GM18873 (cell line): ENCODE measurements at regions not wholly inside any gene's neighbourhood (a gene's known extent, or its start where the extent isn't known, plus 50 kb on each side); places are given as distances from the start of the nearest gene placed in this dataset.
"Not testable (repeated sequence)": the region's sequence is repeated elsewhere in the genome, so short reads cannot be mapped to it uniquely, and the experiment has no call there.

Source experiments
- ATAC-seq: cut with Tn5 transposase; IDR thresholded peaks from one replicate; pipeline ENCODE4 v1.9.1; 2021; ENCODE audit warnings: mild to moderate bottlenecking, moderate library complexity, moderate number of reproducible peaks; ENCODE audit not compliant: unreplicated experiment, low FRiP score

- no peak for ATAC-seq
Observed at GRCh38 chr7:81393018-81393417, 376.8 kb downstream of the HGF start.

GRCh38 chr7:81385370-81385769 is 384.5 kb downstream of the HGF start:
- ATAC-seq, result no peak

GRCh38 chr7:81383846-81384245 is 386.0 kb downstream of the HGF start:
- ATAC-seq, result no peak

- ATAC-seq, result not testable (repeated sequence)
Observed at GRCh38 chr7:81374641-81375040, 395.2 kb downstream of the HGF start.

GRCh38 chr7:81370822-81371221 is 399.0 kb downstream of the HGF start:
- ATAC-seq, result no peak

- no peak for ATAC-seq
Observed at GRCh38 chr7:81367326-81367931, 402.4 kb downstream of the HGF start.

GRCh38 chr7:81366546-81366945 is 403.3 kb downstream of the HGF start:
- no peak for ATAC-seq

- no peak for ATAC-seq
Observed at GRCh38 chr7:81361769-81362312, 408.0 kb downstream of the HGF start.

- no peak for ATAC-seq
Observed at GRCh38 chr7:81355911-81356310, 413.9 kb downstream of the HGF start.

- no peak for ATAC-seq
Observed at GRCh38 chr7:81349044-81349443, 420.8 kb downstream of the HGF start.

- ATAC-seq, result no peak
Observed at GRCh38 chr7:81339946-81340345, 421.1 kb upstream of the SEMA3C start.

GRCh38 chr7:81333536-81333935 is 414.7 kb upstream of the SEMA3C start:
- ATAC-seq, result no peak

GRCh38 chr7:81333004-81333403 is 414.2 kb upstream of the SEMA3C start:
- no peak for ATAC-seq

- no peak for ATAC-seq
Observed at GRCh38 chr7:81331061-81332018, 412.5 kb upstream of the SEMA3C start.

GRCh38 chr7:81330108-81330507 is 411.3 kb upstream of the SEMA3C start:
- no peak for ATAC-seq

GRCh38 chr7:81327468-81328266 is 408.8 kb upstream of the SEMA3C start:
- ATAC-seq, result no peak

- no peak for ATAC-seq
Observed at GRCh38 chr7:81321949-81322348, 403.1 kb upstream of the SEMA3C start.

- no peak for ATAC-seq
Observed at GRCh38 chr7:81317741-81318140, 398.9 kb upstream of the SEMA3C start.

- no peak for ATAC-seq
Observed at GRCh38 chr7:81308643-81309322, 389.9 kb upstream of the SEMA3C start.

- ATAC-seq, result no peak
Observed at GRCh38 chr7:81301815-81302214, 383.0 kb upstream of the SEMA3C start.
